GM18519 (cell line): ENCODE measurements at regions not wholly inside any gene's neighbourhood (a gene's known extent, or its start where the extent isn't known, plus 50 kb on each side); places are given as distances from the start of the nearest gene placed in this dataset.
"Not testable (repeated sequence)": the region's sequence is repeated elsewhere in the genome, so short reads cannot be mapped to it uniquely, and the experiment has no call there.

Experiments used
- ATAC-seq: cut with Tn5 transposase; IDR thresholded peaks from one replicate; pipeline ENCODE4 v1.9.1; 2021; ENCODE audit warnings: mild to moderate bottlenecking, moderate library complexity; ENCODE audit not compliant: unreplicated experiment, low FRiP score

DNA sequence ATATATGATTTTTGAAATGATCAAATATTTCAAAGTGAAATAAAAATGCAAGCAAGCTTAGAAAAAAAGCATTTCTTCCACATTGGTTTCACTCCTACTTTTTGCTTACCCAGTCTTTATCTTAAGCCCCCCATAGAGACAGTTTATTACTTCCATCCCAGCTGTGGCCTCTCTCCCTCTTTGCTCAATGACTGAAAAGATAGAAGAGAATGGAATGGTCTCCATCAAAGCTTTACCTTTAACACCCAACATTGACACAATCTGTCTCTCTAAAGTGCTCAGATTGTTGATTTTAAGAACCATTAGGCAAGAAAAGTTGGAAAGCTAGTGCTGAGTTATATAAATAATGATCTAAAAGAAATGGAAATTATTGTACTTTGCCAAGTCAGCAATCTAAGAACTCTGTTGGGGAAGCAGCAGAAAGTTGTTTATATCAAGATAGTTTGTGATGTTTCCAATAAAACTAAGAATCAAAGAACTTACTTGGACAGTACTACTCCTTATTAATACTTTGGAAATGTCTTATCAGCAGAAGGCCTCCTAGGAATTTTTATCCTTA lies 277.5 kb upstream of the NREP start:
- ATAC-seq, result no peak

GRCh38 chr5:112026879-112027278 lies 269.9 kb upstream of the NREP start:
- not testable (repeated sequence) for ATAC-seq

- peak; percentile 60 for ATAC-seq
These were observed 268.8 kb upstream of the NREP start for GRCh38 chr5:112025757-112026156.

- no peak for ATAC-seq
These were observed 267.8 kb upstream of the NREP start for GRCh38 chr5:112024769-112025168.

- ATAC-seq, result no peak
These were observed 267.2 kb upstream of the NREP start for GRCh38 chr5:112024221-112024620.

DNA sequence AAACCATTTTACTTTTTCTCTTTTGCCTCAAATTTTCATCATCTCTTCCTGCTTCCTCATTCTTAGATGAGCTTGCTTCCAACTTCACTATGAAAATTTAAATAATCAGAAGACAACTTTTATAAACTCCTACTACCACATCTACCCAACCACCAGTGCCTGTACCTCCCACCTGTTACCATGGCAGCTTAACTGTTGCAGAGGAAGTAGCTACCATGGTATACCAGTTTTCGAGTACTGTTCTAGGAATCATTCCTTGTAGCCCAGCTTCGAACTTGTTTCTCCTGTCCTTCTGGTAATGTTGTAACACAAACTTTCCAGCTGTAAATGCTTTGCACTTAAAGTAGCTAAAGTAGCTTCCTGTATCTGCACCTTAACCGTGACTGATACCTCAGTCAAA lies 266.8 kb upstream of the NREP start:
- no peak for ATAC-seq

- no peak for ATAC-seq
These were observed 261.9 kb upstream of the NREP start for GRCh38 chr5:112018846-112019245.

GRCh38 chr5:112016980-112017379 lies 260.0 kb upstream of the NREP start:
- no peak for ATAC-seq

DNA sequence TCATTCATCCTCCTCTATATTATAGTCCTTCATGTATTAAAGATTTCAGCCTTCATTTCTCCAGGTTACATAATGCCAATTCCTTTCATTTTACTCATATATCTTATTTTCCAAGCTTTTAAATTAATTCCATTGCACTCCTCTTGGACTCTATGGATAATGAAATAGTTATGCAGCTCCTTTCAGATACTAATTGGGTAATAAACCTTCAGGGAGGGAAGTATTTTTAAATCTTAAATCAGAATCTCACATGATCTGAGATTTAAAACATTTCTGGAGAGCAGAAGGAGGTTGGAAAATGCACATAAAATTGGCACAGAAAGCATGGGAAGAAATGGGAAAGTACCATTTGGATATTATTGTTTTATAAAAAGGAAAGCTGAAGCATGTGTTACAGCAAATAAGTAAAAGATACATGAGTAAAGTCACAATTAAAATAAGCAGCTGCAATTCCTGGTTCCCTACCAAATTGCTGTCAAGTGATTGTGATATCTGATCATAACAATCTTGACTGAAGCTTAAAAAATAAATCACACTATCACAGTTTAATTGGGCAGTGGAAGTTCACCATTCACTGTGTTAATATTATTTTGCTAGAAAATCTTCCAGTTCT lies 257.9 kb upstream of the NREP start:
- no peak for ATAC-seq

GRCh38 chr5:112013660-112014059 lies 256.7 kb upstream of the NREP start:
- ATAC-seq, result no peak

DNA sequence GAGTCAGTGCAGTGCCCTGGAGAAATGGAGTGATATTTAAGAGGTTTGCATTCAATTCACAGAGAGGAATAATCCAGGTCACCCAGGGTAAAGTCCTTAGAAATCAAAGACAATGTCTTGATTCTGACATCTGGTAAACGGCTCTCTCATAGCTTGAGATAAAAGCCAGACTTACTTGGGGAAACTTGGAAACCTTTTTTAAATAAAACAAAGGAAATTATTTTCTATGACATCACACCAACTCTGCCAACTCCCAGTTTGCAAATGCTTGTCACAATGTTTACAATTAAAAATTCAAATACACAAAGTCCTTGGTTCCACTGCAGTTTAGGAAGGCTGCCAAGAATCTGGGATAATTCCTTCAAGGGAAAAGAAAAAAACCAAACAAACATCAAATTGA lies 255.1 kb upstream of the NREP start:
- no peak for ATAC-seq

DNA sequence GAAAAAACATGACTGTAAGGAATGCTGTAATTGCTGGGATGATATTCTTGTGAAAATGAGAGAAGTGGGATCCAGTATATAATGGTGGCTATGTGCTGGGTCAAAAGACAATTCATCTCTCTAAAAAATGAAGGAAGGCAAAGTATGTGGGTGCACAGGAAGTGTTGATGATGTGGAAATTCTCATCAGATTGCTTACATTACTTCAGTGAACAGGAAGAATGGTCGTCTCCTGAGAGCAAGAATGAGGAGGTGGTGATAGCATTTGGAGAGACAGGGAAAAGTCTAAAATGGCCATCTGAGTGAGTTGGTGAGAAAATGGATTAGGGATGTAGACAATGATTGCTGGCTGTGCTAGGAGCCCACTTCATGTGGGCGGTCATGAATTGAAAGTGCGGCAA lies 253.5 kb upstream of the NREP start:
- ATAC-seq, result no peak

DNA sequence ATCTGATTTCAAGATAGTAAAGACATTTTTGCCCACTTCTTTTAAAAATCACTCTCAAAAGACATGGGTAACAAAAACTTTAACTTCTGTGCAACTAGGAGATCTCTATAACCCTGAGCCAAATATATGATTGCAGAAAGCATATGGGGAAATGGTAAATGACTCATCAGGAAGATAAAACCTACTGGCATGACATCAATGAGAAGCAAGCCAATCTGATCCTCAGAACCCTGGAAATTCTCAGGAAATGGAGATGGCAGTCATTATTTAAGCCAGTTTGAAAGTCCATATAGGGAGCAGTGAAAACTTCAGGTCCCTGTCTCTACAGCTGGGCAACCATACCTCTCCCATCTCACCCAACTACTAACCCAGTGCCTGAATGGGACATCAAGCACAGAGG lies 249.7 kb upstream of the NREP start:
- no peak for ATAC-seq

DNA sequence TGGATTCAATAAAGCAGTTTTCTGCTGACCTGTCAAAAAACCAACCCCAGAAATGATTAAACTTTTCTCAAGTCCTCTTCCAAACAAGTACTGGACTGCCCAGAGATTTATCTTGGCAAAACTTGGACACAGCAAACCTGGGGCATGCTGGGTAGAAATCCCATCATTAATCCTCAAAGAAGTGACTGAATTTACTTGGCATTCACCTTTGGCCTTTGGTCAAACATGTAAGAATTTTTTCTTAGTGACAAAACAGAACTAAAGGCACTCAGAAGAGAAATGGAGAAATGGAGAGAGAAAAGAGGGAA lies 248.6 kb upstream of the NREP start:
- ATAC-seq, result no peak

DNA sequence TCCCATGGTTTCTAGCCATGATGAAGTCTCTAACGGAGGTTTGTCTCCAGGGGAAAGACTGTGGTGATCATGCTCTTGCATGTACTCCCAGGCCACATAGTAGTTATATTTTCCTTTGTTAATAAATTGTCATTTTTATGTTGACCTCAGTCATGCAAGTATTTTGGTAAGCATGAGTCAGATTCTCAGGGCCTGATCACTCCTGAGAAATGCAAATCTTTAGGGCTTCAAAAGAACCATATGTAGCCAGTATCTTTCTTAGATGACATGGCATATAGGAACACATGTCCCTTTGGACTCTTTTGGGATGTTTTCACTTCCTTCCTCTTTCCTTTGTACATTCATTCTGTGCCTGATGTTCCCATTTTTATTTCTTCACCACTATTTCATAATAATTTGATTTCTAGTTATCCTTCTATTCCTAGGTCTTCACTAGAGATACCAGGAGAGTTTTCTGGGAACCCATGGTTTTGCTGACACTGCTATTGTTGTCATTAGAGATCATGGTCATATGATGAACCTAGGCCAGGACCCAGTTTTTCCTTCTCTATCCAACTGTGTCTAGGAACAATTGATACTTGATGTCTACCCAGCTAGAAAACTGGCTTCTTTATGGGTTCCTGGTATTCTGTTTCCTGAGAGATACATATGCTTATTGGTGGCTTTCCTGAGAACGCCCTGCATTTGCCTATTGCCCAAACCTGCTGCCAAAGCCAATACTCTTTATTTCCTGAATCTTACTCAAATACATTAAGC lies 248.1 kb upstream of the NREP start:
- peak; percentile 78 for ATAC-seq

- ATAC-seq, result no peak
These were observed 245.4 kb upstream of the NREP start for GRCh38 chr5:112002376-112002775.

DNA sequence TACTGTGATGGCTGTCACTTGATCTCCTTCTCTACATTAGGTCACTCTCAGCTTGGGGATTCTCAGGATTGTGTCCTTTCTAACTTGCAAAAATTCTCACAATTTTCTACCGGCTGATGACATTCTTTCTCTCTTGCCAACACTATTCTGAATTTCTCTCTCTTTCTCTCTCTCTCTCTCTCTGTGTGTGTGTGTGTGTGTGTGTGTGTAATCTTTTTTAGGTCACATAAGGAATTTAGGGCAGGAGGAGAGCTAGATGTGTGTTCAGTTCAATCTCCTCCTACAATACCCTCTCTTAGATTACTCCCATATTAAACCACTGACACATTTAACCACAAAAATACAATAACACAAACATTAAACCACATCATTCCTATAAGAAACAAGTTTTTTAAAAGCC lies 242.3 kb upstream of the NREP start:
- no peak for ATAC-seq

DNA sequence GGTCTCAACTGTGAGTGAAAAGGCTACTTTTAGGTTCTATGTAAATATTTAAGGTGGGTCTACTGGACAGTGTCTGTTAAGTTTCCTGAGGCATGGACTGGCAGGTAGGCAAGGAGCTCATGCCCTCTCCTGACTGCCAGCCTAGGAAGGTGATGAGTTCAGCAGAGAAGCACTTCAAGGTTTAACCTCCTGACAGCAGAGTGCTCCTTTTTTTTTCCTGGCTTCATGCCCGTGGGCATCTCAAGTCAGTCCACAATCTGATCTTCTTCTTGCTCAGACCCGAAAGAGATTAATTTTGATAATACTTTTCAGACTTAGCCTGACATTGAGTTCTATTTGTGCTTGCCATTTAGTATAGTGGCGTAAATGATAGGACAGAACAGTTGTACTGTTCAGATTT lies 241.9 kb upstream of the NREP start:
- ATAC-seq, result no peak

GRCh38 chr5:111997711-111998110 lies 240.7 kb upstream of the NREP start:
- no peak for ATAC-seq

DNA sequence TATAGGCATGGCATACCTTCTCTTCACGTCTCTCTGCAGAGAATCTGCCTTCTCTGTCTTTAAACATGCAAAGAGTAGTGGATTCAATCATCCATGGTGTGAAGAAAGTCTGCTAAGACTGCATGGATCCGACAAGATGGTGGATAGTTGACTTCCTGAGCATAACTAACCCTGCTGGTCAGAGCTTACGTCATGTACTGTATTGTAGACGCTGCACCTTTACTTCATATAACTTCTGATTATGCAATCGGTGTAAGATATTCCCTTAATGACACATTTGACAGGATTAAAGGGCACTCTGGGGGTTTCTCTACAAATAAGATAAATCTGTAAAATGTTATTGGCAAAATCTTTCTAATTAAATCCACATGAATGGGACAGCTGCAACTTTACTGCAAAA lies 240.3 kb upstream of the NREP start:
- ATAC-seq, result no peak

GRCh38 chr5:111996574-111996973 lies 239.6 kb upstream of the NREP start:
- no peak for ATAC-seq

- ATAC-seq, result no peak
These were observed 238.7 kb upstream of the NREP start for GRCh38 chr5:111995701-111996100.
